ENCODE measurements at regions not wholly inside any gene's neighbourhood (a gene's known extent, or its start where the extent isn't known, plus 50 kb on each side); places are given as distances from the start of the nearest gene placed in this dataset.

GRCh38 chr4:65845199-65845773, 175.0 kb upstream of the EPHA5 start:
- Histone ChIP-seq H3K27me3 (ENCODE audit: insufficient read depth in 3 of 3, low read length in 2 of 3) (no peaks in the 10 kb centered on the region), H3K9me3 (no peaks in the 10 kb centered on the region), H3K36me3 (ENCODE audit: insufficient read depth in 1 of 2, low read depth in 1 of 2) (no peaks in the 10 kb centered on the region), H3K4me1 (no peaks in the 10 kb centered on the region), H3K4me3 (no peak overlapping the region), H3K27ac (no peak overlapping the region)
- WGBS, 3 donors: 30 to 32% (median 31%) methylated on average over 4 of the region's 4 CpGs
- intact Hi-C loops (cut with DNase I): no loop called here
- TF ChIP-seq CTCF (IDR thresholded peaks at IDR 0.05): no peak
- no peak for DNase-seq
- ATAC-seq: no peak

GRCh38 chr4:65839164-65839931, 169.1 kb upstream of the EPHA5 start:
- no peaks in the 10 kb centered on the region for H3K36me3 ChIP-seq (ENCODE audit: insufficient read depth in 1 of 2, low read depth in 1 of 2)
- intact Hi-C loops (cut with DNase I): no loop called here
- H3K27me3 ChIP-seq (ENCODE audit: insufficient read depth in 3 of 3, low read length in 2 of 3): no peaks in the 10 kb centered on the region
- H3K27ac ChIP-seq: no peak overlapping the region
- WGBS, 3 donors: 54 to 57% (median 54%) methylated on average over 2 of the region's 2 CpGs
- TF ChIP-seq CTCF (IDR thresholded peaks at IDR 0.05): no peak
- no peaks in the 10 kb centered on the region for H3K4me1 ChIP-seq
- ATAC-seq (no peak), DNase-seq (no peak)
- no peaks in the 10 kb centered on the region for H3K9me3 ChIP-seq
- no peak overlapping the region for H3K4me3 ChIP-seq

- no peak overlapping the region for H3K27ac ChIP-seq
- H3K9me3 ChIP-seq: no peaks in the 10 kb centered on the region
- no peaks in the 10 kb centered on the region for H3K36me3 ChIP-seq (ENCODE audit: insufficient read depth in 1 of 2, low read depth in 1 of 2)
- intact Hi-C loops (cut with DNase I): no loop called here
- no peak overlapping the region for H3K4me3 ChIP-seq
- DNase-seq (no peak), ATAC-seq (no peak)
- no peaks in the 10 kb centered on the region for H3K4me1 ChIP-seq
- no peak for TF ChIP-seq CTCF (IDR thresholded peaks at IDR 0.05)
- no peaks in the 10 kb centered on the region for H3K27me3 ChIP-seq (ENCODE audit: insufficient read depth in 3 of 3, low read length in 2 of 3)
These were observed 164.4 kb upstream of the EPHA5 start for GRCh38 chr4:65834707-65835106.

- no peak for ATAC-seq
- intact Hi-C loops (cut with DNase I): no loop called here
- 39 to 42% (median 40%) methylated on average over 6 of the region's 6 CpGs for WGBS, 3 donors
- Histone ChIP-seq H3K36me3 (ENCODE audit: insufficient read depth in 1 of 2, low read depth in 1 of 2) (no peaks in the 10 kb centered on the region), H3K4me3 (no peak overlapping the region), H3K27ac (no peak overlapping the region), H3K27me3 (ENCODE audit: insufficient read depth in 3 of 3, low read length in 2 of 3) (no peaks in the 10 kb centered on the region), H3K4me1 (no peaks in the 10 kb centered on the region), H3K9me3 (no peaks in the 10 kb centered on the region)
- no peak for DNase-seq
- TF ChIP-seq CTCF (IDR thresholded peaks at IDR 0.05): no peak
These were observed 161.5 kb upstream of the EPHA5 start for GRCh38 chr4:65831828-65832227.
